DOHH2 (cell line): ENCODE measurements at regions not wholly inside any gene's neighbourhood (a gene's known extent, or its start where the extent isn't known, plus 50 kb on each side); places are given as distances from the start of the nearest gene placed in this dataset.

Experiments
- CTCF ChIP-seq: fragments of 200-600 bp; sonication (generic); IDR thresholded peaks from one replicate; pipeline ENCODE4 v1.5.1; 2014; ENCODE audit warnings: antibody characterized with exemption, mild to moderate bottlenecking, low read depth, low read length; ENCODE audit not compliant: poor library complexity, severe bottlenecking
- EZH2phosphoT487 ChIP-seq: fragments of 200-600 bp; sonication (generic); IDR thresholded peaks from 2 replicates; pipeline ENCODE4 v1.6.1; 2017; ENCODE audit warnings: borderline replicate concordance, mild to moderate bottlenecking, antibody characterized with exemption, low read length, moderate library complexity, mixed read lengths

GRCh38 chr1:192747943-192748342 is 60.9 kb upstream of the RGS2 start:
- no peak for TF ChIP-seq EZH2phosphoT487
- no peak for TF ChIP-seq CTCF
